Suppressor macrophage treated with lipopolysaccharide for 4 hours (primary cell): ENCODE measurements at regions not wholly inside any gene's neighbourhood (a gene's known extent, or its start where the extent isn't known, plus 50 kb on each side); places are given as distances from the start of the nearest gene placed in this dataset.

ENCODE experiments used
- DNase-seq: peaks from one replicate; pipeline ENCODE4 v3.0.0-alpha.2; 2020

GRCh38 chr16:17847234-17847795 is 376.6 kb upstream of the XYLT1 start:
- DNase-seq: no peak

- DNase-seq: no peak
Observed at GRCh38 chr16:17846030-17846429, 375.3 kb upstream of the XYLT1 start.

- no peak for DNase-seq
Observed at GRCh38 chr16:17845031-17845430, 374.3 kb upstream of the XYLT1 start.

- DNase-seq: no peak
Observed at GRCh38 chr16:17843905-17844304, 373.1 kb upstream of the XYLT1 start.

GRCh38 chr16:17839907-17840306 is 369.1 kb upstream of the XYLT1 start:
- DNase-seq: no peak

- no peak for DNase-seq
Observed at GRCh38 chr16:17839272-17839671, 368.5 kb upstream of the XYLT1 start.

- DNase-seq: no peak
Observed at GRCh38 chr16:17836868-17837602, 366.3 kb upstream of the XYLT1 start.

- no peak for DNase-seq
Observed at GRCh38 chr16:17835118-17835876, 364.5 kb upstream of the XYLT1 start.

GRCh38 chr16:17832738-17833137 is 362.0 kb upstream of the XYLT1 start:
- DNase-seq: no peak

- no peak for DNase-seq
Observed at GRCh38 chr16:17831330-17831729, 360.6 kb upstream of the XYLT1 start.

- DNase-seq: no peak
Observed at GRCh38 chr16:17830651-17831050, 359.9 kb upstream of the XYLT1 start.

GRCh38 chr16:17829811-17830210 is 359.1 kb upstream of the XYLT1 start:
- no peak for DNase-seq

GRCh38 chr16:17828012-17828411 is 357.3 kb upstream of the XYLT1 start:
- DNase-seq: no peak

GRCh38 chr16:17827313-17827712 is 356.6 kb upstream of the XYLT1 start:
- DNase-seq: no peak

- no peak for DNase-seq
Observed at GRCh38 chr16:17817943-17818342, 347.2 kb upstream of the XYLT1 start.

- no peak for DNase-seq
Observed at GRCh38 chr16:17817260-17817659, 346.5 kb upstream of the XYLT1 start.

- DNase-seq: no peak
Observed at GRCh38 chr16:17812771-17813170, 342.0 kb upstream of the XYLT1 start.

- no peak for DNase-seq
Observed at GRCh38 chr16:17804857-17805256, 334.1 kb upstream of the XYLT1 start.

- DNase-seq: no peak
Observed at GRCh38 chr16:17803625-17804410, 333.1 kb upstream of the XYLT1 start.

GRCh38 chr16:17802571-17802970 is 331.8 kb upstream of the XYLT1 start:
- DNase-seq: no peak

GRCh38 chr16:17801068-17801467 is 330.3 kb upstream of the XYLT1 start:
- no peak for DNase-seq

- DNase-seq: no peak
Observed at GRCh38 chr16:17798716-17799115, 328.0 kb upstream of the XYLT1 start.

- DNase-seq: no peak
Observed at GRCh38 chr16:17793354-17793753, 322.6 kb upstream of the XYLT1 start.
